ENCODE measurements at regions not wholly inside any gene's neighbourhood (a gene's known extent, or its start where the extent isn't known, plus 50 kb on each side); places are given as distances from the start of the nearest gene placed in this dataset.
"Not testable (repeated sequence)": the region's sequence is repeated elsewhere in the genome, so short reads cannot be mapped to it uniquely, and the experiment has no call there.

GRCh38 chr13:55120631-55121030 lies 2020.1 kb upstream of the PRR20A start:
- Mint-ChIP-seq H3K9me3 (peaks cover 15% of the 10 kb centered on the region), H3K27me3 (ENCODE audit: insufficient read depth) (no peaks in the 10 kb centered on the region), H3K4me1 (ENCODE audit: low read depth) (no peaks in the 10 kb centered on the region), H3K4me3 (no peak overlapping the region), H3K27ac (no peak overlapping the region), H3K36me3 (ENCODE audit: low read depth) (no peaks in the 10 kb centered on the region)
- no peak for DNase-seq (ENCODE audit: low spot score)
- intact Hi-C loops (cut with micrococcal nuclease), result no loop called here

DNA sequence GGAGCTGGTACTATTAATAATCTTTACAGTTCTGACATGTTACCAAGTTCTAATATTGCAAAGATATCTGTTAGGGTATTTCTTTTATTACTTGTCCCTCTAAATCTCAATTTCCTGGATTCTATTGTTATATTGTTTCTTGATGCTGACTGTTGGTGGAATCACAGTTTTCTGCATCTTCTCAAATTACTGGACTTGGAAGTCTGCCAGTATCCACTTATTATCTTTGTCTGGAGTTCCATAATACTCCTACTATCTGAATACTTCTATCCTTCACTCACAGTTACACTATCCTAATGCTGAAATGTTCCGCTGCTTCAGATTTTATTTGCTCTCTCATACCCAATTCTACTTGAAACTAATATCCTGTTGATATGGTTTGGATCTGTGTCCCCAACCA lies 1985.7 kb upstream of the PRR20A start:
- Mint-ChIP-seq H3K9me3 (peaks cover 14% of the 10 kb centered on the region), H3K27me3 (ENCODE audit: insufficient read depth) (no peaks in the 10 kb centered on the region), H3K4me3 (no peak overlapping the region), H3K36me3 (ENCODE audit: low read depth) (no peaks in the 10 kb centered on the region), H3K4me1 (ENCODE audit: low read depth) (no peaks in the 10 kb centered on the region), H3K27ac (no peak overlapping the region)
- intact Hi-C loops (cut with micrococcal nuclease), result no loop called here
- DNase-seq (ENCODE audit: low spot score), result no peak

DNA sequence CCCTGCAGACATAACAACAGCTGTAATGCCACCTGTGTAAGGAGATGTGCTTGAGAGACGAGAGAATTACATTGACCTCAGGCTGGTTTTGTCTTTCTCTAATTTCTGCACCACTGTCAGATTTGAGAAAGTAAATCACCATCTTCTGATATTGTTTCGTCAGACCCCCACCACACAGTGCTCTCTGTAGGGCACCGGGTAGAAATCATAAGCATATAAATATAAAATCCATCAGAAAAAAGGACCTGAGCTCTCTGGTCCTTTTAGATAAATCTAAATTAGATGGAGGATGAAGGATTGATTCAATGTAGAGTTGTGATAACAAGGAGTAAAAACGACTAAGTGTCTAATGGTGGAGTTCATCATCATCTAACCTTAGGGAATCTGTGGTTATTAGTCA lies 1981.0 kb upstream of the PRR20A start:
- Mint-ChIP-seq H3K9me3 (peaks cover 20% of the 10 kb centered on the region), H3K4me1 (ENCODE audit: low read depth) (no peaks in the 10 kb centered on the region), H3K27me3 (ENCODE audit: insufficient read depth) (no peaks in the 10 kb centered on the region), H3K36me3 (ENCODE audit: low read depth) (no peaks in the 10 kb centered on the region), H3K27ac (no peak overlapping the region), H3K4me3 (no peak overlapping the region)
- intact Hi-C loops (cut with micrococcal nuclease), result no loop called here
- DNase-seq (ENCODE audit: low spot score), result no peak

GRCh38 chr13:55160867-55161266 lies 1979.9 kb upstream of the PRR20A start:
- Mint-ChIP-seq H3K9me3 (peaks cover 25% of the 10 kb centered on the region), H3K27me3 (ENCODE audit: insufficient read depth) (no peaks in the 10 kb centered on the region), H3K4me3 (no peak overlapping the region), H3K36me3 (ENCODE audit: low read depth) (no peaks in the 10 kb centered on the region), H3K4me1 (ENCODE audit: low read depth) (no peaks in the 10 kb centered on the region), H3K27ac (no peak overlapping the region)
- intact Hi-C loops (cut with micrococcal nuclease), result no loop called here
- no peak for DNase-seq (ENCODE audit: low spot score)

DNA sequence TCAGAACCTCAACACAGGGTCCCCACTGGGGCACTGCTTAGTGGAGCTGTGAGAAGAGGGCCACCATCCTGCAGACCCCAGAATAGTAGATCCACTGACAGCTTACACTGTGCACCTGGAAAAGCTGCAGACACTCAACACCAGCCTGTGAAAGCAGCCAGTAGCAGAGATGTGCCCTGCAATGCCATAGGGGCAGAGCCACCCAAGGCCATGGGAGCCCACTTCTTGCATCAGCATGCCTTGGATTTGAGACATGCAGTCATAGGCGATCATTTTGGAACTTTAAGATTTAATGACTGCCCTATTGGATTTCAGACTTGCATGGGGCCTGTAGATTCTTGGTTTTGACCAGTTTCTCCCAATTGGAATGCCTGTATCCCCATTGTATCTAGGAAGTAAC lies 1962.1 kb upstream of the PRR20A start:
- H3K4me3 Mint-ChIP-seq; H3K4me1 Mint-ChIP-seq (ENCODE audit: low read depth); H3K27ac Mint-ChIP-seq; H3K27me3 Mint-ChIP-seq (ENCODE audit: insufficient read depth); intact Hi-C loops (cut with micrococcal nuclease); H3K36me3 Mint-ChIP-seq (ENCODE audit: low read depth); DNase-seq (ENCODE audit: low spot score): not testable (repeated sequence)
- peaks cover 29% of the 10 kb centered on the region for H3K9me3 Mint-ChIP-seq

DNA sequence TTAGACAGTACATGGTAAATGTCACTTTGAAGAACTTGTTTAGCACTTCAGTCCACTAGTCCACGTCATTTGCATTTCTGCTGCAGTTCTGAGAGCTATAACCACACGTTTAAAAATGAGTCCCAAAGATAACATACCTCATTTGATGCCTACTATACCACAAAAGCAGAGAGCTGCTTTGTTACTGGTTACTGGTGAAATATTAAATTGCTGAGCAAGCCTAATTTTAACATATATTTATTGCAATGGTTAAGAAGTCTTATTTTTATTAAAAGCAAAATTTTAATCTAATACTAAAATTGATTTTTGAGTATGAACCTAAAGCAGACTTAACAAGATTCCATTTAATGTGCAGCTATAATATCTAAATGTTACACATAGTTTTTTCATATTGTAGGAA lies 1949.7 kb upstream of the PRR20A start:
- Mint-ChIP-seq H3K36me3 (ENCODE audit: low read depth) (no peaks in the 10 kb centered on the region), H3K27me3 (ENCODE audit: insufficient read depth) (no peaks in the 10 kb centered on the region), H3K9me3 (peaks cover 12% of the 10 kb centered on the region), H3K27ac (no peak overlapping the region), H3K4me3 (no peak overlapping the region), H3K4me1 (ENCODE audit: low read depth) (no peaks in the 10 kb centered on the region)
- intact Hi-C loops (cut with micrococcal nuclease), result no loop called here
- DNase-seq (ENCODE audit: low spot score), result no peak

DNA sequence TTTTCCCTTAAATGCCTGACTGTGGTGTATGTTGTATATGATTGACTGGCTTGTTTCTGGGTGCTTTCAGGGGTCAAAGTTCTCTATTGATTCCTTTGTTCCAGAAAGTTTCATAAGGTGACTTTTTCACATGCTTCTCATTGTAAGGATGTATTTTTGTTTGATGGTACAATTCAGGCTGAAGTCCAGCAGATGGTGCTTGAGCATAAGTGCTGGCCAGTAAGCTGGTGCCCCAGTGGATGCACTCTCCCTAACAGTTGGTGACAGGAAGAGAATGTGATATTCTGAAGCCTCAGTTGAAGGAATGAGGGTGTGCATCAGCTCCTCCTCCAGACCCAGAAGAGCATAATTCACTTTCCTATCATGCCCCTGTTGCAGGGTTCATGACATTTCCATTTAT lies 1941.6 kb upstream of the PRR20A start:
- DNase-seq (ENCODE audit: low spot score), result no peak
- intact Hi-C loops (cut with micrococcal nuclease), result no loop called here
- no peak overlapping the region for H3K27ac Mint-ChIP-seq
- no peaks in the 10 kb centered on the region for H3K36me3 Mint-ChIP-seq (ENCODE audit: low read depth)
- H3K9me3 Mint-ChIP-seq, result peaks cover 20% of the 10 kb centered on the region
- H3K4me3 Mint-ChIP-seq, result no peak overlapping the region
- no peaks in the 10 kb centered on the region for H3K27me3 Mint-ChIP-seq (ENCODE audit: insufficient read depth)
- H3K4me1 Mint-ChIP-seq (ENCODE audit: low read depth), result no peaks in the 10 kb centered on the region

- intact Hi-C loops (cut with micrococcal nuclease), result no loop called here
- no peak overlapping the region for H3K4me3 Mint-ChIP-seq
- H3K27ac Mint-ChIP-seq, result no peak overlapping the region
- no peaks in the 10 kb centered on the region for H3K4me1 Mint-ChIP-seq (ENCODE audit: low read depth)
- no peaks in the 10 kb centered on the region for H3K36me3 Mint-ChIP-seq (ENCODE audit: low read depth)
- DNase-seq (ENCODE audit: low spot score), result no peak
- H3K9me3 Mint-ChIP-seq, result peaks cover 7% of the 10 kb centered on the region
- H3K27me3 Mint-ChIP-seq (ENCODE audit: insufficient read depth), result no peaks in the 10 kb centered on the region
Observed at GRCh38 chr13:55214841-55215345, 1925.8 kb upstream of the PRR20A start.

- no peaks in the 10 kb centered on the region for H3K4me1 Mint-ChIP-seq (ENCODE audit: low read depth)
- intact Hi-C loops (cut with micrococcal nuclease), result no loop called here
Observed at GRCh38 chr13:55219538-55219937, 1921.2 kb upstream of the PRR20A start.

DNA sequence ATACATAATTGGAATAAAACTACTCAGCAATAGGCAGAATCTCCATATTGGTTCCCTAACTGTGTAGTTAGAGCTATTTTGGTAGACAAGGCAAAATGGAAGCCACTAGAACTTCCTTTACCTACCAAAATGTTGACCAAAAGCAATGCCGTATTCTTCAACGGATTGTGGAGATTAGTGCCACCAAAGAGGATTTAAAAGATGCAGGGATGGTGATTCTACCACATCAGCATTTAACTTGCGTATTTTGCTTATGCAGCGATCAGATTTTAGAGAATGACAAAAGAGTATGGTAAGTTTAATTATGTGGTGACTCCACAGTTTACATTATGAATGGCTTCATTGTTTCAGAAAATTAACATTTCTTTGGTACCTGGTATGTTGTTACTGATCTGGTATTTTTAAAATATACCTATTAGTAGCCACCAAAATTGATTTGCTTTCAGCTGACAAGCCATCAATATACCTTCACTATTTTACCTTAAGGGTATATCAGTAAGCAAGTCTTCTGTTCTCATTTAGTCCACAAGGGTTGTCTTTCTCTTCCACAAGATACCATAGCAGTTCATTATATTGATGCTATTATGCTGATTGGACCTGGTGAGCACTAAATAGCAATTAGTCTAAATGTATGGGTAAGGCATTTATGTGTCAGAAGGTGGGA lies 1910.7 kb upstream of the PRR20A start:
- no peak overlapping the region for H3K4me3 Mint-ChIP-seq
- H3K27ac Mint-ChIP-seq, result no peak overlapping the region
- no peaks in the 10 kb centered on the region for H3K4me1 Mint-ChIP-seq (ENCODE audit: low read depth)
- no peak for DNase-seq (ENCODE audit: low spot score)
- H3K9me3 Mint-ChIP-seq, result peaks cover 30% of the 10 kb centered on the region
- no peaks in the 10 kb centered on the region for H3K27me3 Mint-ChIP-seq (ENCODE audit: insufficient read depth)
- no peaks in the 10 kb centered on the region for H3K36me3 Mint-ChIP-seq (ENCODE audit: low read depth)
- intact Hi-C loops (cut with micrococcal nuclease), result no loop called here

More at GRCh38 chr13:55219538-55219937, 1921.2 kb upstream of the PRR20A start:
- no peak overlapping the region for H3K27ac Mint-ChIP-seq
- H3K4me3 Mint-ChIP-seq, result no peak overlapping the region
- no peaks in the 10 kb centered on the region for H3K36me3 Mint-ChIP-seq (ENCODE audit: low read depth)
- peaks cover 3% of the 10 kb centered on the region for H3K9me3 Mint-ChIP-seq
- H3K27me3 Mint-ChIP-seq (ENCODE audit: insufficient read depth), result no peaks in the 10 kb centered on the region
- DNase-seq (ENCODE audit: low spot score), result no peak

DNA sequence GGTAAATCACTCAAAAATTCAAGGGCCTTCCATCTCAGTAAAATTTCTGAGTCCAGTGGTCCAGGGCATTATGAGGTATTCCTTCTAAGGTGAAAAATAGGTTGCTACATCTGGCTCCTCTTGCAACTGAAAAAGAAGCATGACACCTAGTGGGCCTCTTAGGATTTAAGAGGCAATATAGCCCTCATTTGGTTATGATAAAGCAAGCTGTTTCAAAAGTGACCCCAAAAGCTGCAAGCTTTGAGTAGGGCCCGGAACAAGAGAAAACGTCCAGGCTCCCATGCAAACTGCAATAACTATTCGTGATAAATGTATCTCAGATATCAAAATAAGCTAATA lies 1910.2 kb upstream of the PRR20A start:
- H3K27me3 Mint-ChIP-seq (ENCODE audit: insufficient read depth), result no peaks in the 10 kb centered on the region
- no peak for DNase-seq (ENCODE audit: low spot score)
- H3K4me1 Mint-ChIP-seq (ENCODE audit: low read depth), result no peaks in the 10 kb centered on the region
- peaks cover 30% of the 10 kb centered on the region for H3K9me3 Mint-ChIP-seq
- H3K27ac Mint-ChIP-seq, result no peak overlapping the region
- intact Hi-C loops (cut with micrococcal nuclease), result no loop called here
- H3K4me3 Mint-ChIP-seq, result no peak overlapping the region
- H3K36me3 Mint-ChIP-seq (ENCODE audit: low read depth), result no peaks in the 10 kb centered on the region

GRCh38 chr13:55234311-55234710 lies 1906.4 kb upstream of the PRR20A start:
- no peak for DNase-seq (ENCODE audit: low spot score)
- Mint-ChIP-seq H3K36me3 (ENCODE audit: low read depth) (no peaks in the 10 kb centered on the region), H3K27me3 (ENCODE audit: insufficient read depth) (no peaks in the 10 kb centered on the region), H3K4me1 (ENCODE audit: low read depth) (no peaks in the 10 kb centered on the region), H3K9me3 (peaks cover 21% of the 10 kb centered on the region), H3K27ac (no peak overlapping the region), H3K4me3 (no peak overlapping the region)
- intact Hi-C loops (cut with micrococcal nuclease), result no loop called here

- Mint-ChIP-seq H3K36me3 (ENCODE audit: low read depth) (no peaks in the 10 kb centered on the region), H3K4me3 (no peak overlapping the region), H3K27ac (no peak overlapping the region), H3K4me1 (ENCODE audit: low read depth) (no peaks in the 10 kb centered on the region), H3K27me3 (ENCODE audit: insufficient read depth) (no peaks in the 10 kb centered on the region), H3K9me3 (peaks cover 25% of the 10 kb centered on the region)
- DNase-seq (ENCODE audit: low spot score), result no peak
- intact Hi-C loops (cut with micrococcal nuclease), result loop anchor here (10.0 kb wide), 1 partner anchor 1460 kb away; no protein-coding TSS in a partner anchor
Observed at GRCh38 chr13:55245005-55245644, 1895.6 kb upstream of the PRR20A start.
